GM20431 (cell line): ENCODE measurements at regions not wholly inside any gene's neighbourhood (a gene's known extent, or its start where the extent isn't known, plus 50 kb on each side); places are given as distances from the start of the nearest gene placed in this dataset.
"Not testable (repeated sequence)": the region's sequence is repeated elsewhere in the genome, so short reads cannot be mapped to it uniquely, and the experiment has no call there.

Experiments
- in situ Hi-C: fragments of 300-500 bp; cut with MseI, MboI; formaldehyde crosslinking; loops from one replicate; pipeline ENCODE4 v1.15.0; 2020; ENCODE audit warnings: low sequenced_read_pairs; ENCODE audit not compliant: unreplicated experiment

- in situ Hi-C loops: no loop called here
Measured at GRCh38 chr16:76705892-76706291, 428.7 kb downstream of the CNTNAP4 start.

DNA sequence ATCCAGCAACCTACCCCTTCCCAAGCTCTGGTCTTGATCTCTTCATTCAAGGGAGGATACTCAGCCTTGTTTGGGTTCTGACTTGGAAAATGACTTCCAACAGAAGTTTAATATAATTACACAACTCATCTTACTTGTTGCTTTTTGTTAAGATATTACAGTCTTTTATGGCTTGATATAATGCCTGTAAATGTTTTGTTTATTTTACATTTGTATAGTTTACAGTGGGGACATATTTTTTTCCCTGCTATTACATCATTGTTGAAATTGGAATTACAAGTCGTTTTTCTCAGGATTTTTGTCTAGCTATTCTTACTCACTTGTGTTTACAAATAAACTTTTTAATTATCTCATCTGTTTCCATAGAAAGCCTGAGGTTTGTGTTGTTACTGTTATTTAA is 436.0 kb downstream of the CNTNAP4 start:
- in situ Hi-C loops: no loop called here

GRCh38 chr16:76716251-76716650 is 439.1 kb downstream of the CNTNAP4 start:
- in situ Hi-C loops: not testable (repeated sequence)

DNA sequence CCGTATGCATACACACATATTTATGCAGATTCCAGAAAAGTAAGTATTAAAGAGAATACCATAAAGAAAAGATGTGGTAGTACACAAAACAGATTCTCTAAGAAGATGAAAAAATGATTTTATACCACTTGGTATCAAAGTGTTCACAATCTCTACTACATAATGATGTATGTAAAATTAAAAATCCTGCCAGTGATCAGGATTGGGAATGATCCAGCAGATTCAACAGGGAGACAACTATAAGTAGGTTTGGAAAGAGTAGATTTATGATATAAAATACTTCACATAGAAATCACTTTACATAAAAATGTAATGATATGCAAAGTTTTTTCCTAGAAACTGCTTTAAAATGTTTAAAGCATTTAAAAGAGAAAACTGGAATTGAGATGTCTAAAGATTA is 447.0 kb downstream of the CNTNAP4 start:
- in situ Hi-C loops: no loop called here

GRCh38 chr16:76729525-76729924 is 452.3 kb downstream of the CNTNAP4 start:
- in situ Hi-C loops: no loop called here

- in situ Hi-C loops: no loop called here
Measured at GRCh38 chr16:76732894-76733293, 455.7 kb downstream of the CNTNAP4 start.

DNA sequence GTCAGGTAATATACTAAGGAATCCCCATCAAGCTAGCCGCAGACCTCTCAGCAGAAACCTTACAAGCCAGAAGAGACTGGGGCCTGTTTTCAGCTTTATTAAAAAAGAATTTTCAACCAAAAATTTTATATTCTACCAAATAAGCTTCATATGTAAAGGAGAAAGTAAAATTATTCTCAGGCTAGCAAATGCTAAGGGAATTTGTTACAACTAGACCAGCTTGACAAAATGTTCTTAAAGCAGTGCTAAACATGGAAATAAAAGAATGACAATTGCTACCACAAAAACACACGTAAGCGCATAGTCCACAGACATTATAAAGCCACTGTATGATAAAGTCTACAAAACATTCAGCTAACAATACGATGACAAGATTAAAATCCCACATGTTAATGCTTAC is 449.4 kb upstream of the MON1B start:
- in situ Hi-C loops: no loop called here

DNA sequence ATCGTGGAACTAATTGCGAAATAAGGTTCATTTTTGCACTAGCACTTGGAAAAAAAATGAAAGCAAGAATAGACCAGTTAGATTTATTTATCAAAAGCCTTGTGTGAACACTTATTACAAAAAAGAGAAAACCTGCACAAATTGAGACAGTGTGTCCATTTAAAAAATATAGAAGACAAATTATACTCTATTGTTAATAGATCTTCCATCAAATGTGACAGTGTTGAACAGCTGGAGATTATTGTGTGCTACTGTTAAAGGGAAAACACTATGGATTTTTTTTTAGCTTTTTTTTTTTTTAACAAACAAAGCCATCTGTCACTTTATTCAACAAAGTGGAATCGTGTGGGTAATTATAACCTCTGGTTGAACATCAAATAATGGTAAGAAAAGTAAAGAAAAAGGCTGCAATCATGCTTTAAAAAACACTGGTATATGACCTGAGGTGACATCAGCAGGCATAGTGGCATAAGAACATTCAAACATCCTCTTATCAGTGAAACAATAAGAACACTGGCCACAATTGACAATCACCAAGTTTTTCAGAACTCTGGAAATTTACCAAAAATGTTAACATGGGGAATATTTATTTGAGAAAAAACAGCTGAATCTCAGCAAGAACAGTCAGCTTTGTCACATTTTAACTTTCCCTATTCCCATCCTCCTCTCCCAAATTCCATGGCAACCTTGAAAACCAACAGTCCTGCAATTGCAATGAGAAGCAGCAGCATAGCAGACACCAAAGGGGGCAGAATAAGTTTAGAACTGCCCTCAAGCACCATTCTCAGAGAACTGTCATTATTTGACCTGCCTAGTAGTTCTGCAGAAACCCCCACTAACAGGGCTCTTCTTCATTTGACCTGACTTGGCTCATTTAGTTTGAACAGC is 442.3 kb upstream of the MON1B start:
- in situ Hi-C loops: no loop called here

GRCh38 chr16:76749780-76750375 is 441.1 kb upstream of the MON1B start:
- in situ Hi-C loops: no loop called here

DNA sequence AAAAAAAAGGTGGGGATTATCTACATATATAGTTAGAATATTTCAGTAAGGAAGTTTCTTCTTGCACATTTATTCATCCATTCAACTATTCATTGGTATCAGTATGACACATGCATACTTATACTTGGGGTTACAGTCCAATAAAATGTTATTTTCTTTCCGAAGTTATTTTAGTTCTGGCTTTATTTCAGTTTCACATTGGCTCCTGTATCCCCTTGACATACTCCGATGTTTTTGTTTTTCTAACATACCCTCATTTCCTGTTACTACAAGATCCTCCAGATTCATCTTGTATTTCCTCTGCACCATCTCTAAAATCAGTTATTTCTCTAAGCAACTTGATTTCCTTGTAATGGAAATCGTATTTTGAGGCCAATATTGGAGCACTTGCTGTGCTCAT is 435.5 kb upstream of the MON1B start:
- in situ Hi-C loops: no loop called here

DNA sequence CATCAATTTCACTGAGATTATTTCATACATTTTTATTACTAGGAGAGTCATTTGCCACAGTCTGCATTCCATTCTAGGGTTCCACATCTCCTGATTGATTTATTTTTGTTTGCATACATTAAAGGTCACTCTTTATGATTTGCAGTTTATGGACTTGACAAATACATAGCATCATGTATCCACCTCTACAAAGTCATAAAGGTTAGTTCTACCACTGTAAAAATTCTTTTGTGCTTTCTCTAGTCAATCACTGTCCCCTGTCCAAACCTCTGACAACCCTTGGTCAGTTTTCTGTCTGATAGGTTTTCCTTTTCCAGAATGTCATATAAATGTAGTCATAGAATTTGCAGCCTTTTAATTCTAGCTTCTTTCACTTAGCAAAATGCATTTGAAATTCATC is 434.6 kb upstream of the MON1B start:
- in situ Hi-C loops: no loop called here

GRCh38 chr16:76756951-76757350 is 434.0 kb upstream of the MON1B start:
- in situ Hi-C loops: no loop called here

GRCh38 chr16:76766538-76766937 is 424.5 kb upstream of the MON1B start:
- in situ Hi-C loops: no loop called here

DNA sequence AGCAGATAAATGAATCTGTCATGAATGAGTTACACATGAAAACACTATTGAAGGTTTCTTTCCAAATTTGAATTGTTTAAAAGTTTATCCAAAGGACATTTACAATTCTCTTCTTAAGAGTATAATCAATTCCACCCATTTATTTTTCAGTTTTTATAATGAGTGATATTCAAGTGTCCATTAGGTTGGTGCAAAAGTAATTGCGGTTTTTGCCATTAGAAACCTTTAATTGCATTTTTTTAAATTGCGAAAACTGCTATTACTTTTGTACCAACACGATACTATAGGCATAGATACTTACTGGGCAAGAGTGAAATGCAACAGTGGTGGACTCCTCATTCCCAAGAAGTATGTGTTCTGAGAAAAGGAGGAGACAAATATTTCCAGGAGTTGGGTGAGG is 422.7 kb upstream of the MON1B start:
- in situ Hi-C loops: no loop called here

GRCh38 chr16:76768948-76769347 is 422.0 kb upstream of the MON1B start:
- in situ Hi-C loops: no loop called here

DNA sequence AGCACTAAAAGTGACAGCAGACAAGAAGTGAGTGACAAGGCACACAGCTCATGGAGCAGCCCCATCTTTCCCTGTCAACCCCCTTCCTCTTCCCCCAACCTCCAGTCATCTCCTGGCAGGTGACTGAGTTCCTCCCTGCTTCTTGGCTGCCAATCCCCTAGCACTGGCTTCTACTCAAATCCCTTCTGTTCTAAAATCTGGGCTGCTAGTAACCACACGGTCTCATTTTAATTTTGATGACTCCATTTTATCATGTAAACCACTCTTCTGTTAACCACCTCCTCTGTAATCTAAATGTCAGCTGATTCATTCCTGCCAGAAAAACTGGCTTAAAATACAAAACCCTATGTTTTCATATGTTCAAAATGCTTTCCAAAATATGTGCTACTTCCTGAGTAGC is 419.8 kb upstream of the MON1B start:
- in situ Hi-C loops: no loop called here

DNA sequence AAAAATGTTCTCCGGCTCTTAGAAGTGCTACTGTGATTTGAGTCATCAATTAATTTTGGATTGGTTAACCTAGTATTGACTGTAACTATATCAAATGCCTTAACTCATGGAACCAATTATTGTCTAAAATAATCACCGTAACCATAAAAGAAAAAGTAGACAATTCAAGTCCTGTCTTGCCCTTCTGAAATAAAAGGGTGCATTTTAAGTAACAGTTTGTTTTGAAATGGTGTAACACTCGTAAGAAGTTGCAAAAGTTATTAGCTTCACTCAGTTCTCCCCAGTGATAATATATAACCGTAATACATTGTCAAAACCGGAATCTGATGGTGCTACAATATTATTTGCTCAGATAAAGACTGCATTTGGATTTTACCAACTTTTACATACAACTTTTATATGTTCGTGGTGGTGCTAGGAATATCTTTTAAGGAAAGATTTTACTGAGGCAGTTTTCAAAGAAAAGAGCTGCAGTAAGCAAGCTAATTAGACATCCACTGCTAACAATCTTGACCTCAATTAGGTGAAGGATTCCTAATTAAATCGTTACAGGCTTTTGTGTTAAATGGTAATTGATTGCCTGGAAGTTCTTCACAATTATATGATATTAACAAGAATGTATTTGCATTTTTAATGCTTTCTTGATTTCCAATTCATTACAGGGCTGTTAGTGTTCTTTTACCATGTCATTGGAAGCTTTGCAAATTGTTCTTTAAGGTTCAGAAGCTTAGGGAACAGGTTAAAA is 413.1 kb upstream of the MON1B start:
- in situ Hi-C loops: loop anchor here (25.0 kb wide), 1 partner anchor 109 kb away; no protein-coding TSS in a partner anchor

DNA sequence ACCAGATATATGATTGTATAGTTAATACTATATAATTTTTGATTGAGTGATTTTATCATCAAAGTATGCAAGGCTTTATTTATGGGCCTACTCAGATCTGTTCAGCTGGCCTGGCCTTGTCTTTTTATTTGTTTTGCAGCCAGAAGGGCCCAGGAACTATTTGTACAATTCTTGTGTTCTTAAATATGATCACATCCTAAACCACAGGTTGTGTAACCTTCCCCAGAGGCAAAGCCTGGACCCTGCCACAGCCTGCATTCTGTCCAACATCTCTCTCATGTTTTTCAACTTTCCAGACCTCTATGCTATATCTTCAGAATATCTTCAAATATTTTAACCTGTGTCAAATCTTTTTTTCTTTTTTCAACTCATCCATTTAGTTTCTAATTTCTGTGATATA is 410.4 kb upstream of the MON1B start:
- in situ Hi-C loops: loop anchor here (25.0 kb wide), 1 partner anchor 107 kb away; no protein-coding TSS in a partner anchor

DNA sequence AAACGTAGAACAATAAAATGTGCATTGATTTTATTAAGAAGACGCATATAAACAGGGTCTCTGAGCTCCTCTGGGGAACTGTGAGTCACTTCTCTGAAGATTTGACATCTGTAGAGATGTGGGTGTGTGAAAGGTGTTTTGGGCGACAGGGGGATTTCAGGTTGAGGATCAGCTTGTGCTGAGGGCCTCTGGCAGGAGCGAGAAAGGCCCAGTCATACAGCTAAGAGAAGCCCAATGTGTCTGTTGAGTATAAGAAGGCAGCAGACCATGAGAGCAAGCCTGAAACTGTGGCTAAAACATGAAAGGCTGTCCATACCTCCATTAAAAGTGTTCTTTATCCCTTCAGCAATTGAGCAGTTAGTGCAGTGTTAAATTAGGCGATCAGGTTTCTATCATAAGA is 406.5 kb upstream of the MON1B start:
- in situ Hi-C loops: loop anchor here (25.0 kb wide), 1 partner anchor 103 kb away; no protein-coding TSS in a partner anchor

DNA sequence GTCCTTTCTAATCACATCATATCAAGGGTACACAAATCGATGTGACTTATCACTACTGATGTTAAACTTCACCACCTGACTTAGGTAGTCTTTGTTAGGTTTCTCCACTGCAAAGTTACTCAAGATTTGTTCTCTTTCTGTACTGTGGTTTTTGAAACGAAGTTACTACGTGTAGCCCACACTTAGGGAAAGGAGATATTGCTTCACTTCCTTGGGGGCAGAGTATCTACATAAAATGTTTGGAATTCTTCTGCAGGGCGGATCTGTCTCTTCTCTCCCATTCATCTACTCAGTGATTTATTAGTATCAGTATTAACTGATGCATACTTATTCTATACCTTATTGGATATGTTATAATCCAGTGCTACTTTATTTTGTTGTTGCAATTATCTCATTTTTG is 403.6 kb upstream of the MON1B start:
- in situ Hi-C loops: loop anchor here (25.0 kb wide), 1 partner anchor 100 kb away; no protein-coding TSS in a partner anchor

GRCh38 chr16:76791151-76791550 is 399.8 kb upstream of the MON1B start:
- in situ Hi-C loops: loop anchor here (25.0 kb wide), 1 partner anchor 96 kb away; no protein-coding TSS in a partner anchor
